H54 (cell line): ENCODE measurements at regions not wholly inside any gene's neighbourhood (a gene's known extent, or its start where the extent isn't known, plus 50 kb on each side); places are given as distances from the start of the nearest gene placed in this dataset.
"Not testable (repeated sequence)": the region's sequence is repeated elsewhere in the genome, so short reads cannot be mapped to it uniquely, and the experiment has no call there.

Experiments
- DNase-seq: peaks from one replicate; pipeline ENCODE4 v3.0.0; 2011; ENCODE audit warnings: low spot score, mixed read lengths; ENCODE audit not compliant: insufficient read length
- FAIRE-seq: peaks from 3 replicates; lab custom pipeline; 2011; peaks lifted over from hg19 to GRCh38; lab: Jason Lieb, UNC
- POLR2A ChIP-seq: IDR thresholded peaks from 2 replicates; pipeline ENCODE4 v1.6.1; 2011; ENCODE audit warnings: low read depth, mild to moderate bottlenecking, low read length

- FAIRE-seq (no peak), DNase-seq (no peak)
- TF ChIP-seq POLR2A: no peak
Measured at GRCh38 chrX:8043121-8043520, 115.9 kb upstream of the PNPLA4 start.

GRCh38 chrX:8042304-8042703 is 115.1 kb upstream of the PNPLA4 start:
- FAIRE-seq: no peak

GRCh38 chrX:8039711-8040110 is 112.5 kb upstream of the PNPLA4 start:
- not testable (repeated sequence) for DNase-seq, FAIRE-seq

More at GRCh38 chrX:8042304-8042703, 115.1 kb upstream of the PNPLA4 start:
- DNase-seq: no peak
- TF ChIP-seq POLR2A: no peak

- no peak for DNase-seq
- FAIRE-seq: no peak
- no peak for TF ChIP-seq POLR2A
Measured at GRCh38 chrX:8037593-8038348, 110.6 kb upstream of the PNPLA4 start.

GRCh38 chrX:8036914-8037313 is 109.7 kb upstream of the PNPLA4 start:
- DNase-seq: no peak
- FAIRE-seq: no peak

GRCh38 chrX:8034058-8034457 is 106.8 kb upstream of the PNPLA4 start:
- no peak for TF ChIP-seq POLR2A
- DNase-seq: no peak
- no peak for FAIRE-seq

More at GRCh38 chrX:8036914-8037313, 109.7 kb upstream of the PNPLA4 start:
- TF ChIP-seq POLR2A: no peak

GRCh38 chrX:8033175-8033574 is 106.0 kb upstream of the PNPLA4 start:
- TF ChIP-seq POLR2A: no peak
- FAIRE-seq: no peak
- DNase-seq: no peak

- FAIRE-seq (no peak), DNase-seq (no peak)
- TF ChIP-seq POLR2A: no peak
Measured at GRCh38 chrX:8030361-8030760, 103.1 kb upstream of the PNPLA4 start.

- no peak for TF ChIP-seq POLR2A
- FAIRE-seq (no peak), DNase-seq (no peak)
Measured at GRCh38 chrX:8027827-8028226, 100.6 kb upstream of the PNPLA4 start.

GRCh38 chrX:8025705-8026104 is 98.5 kb upstream of the PNPLA4 start:
- FAIRE-seq: no peak
- DNase-seq: no peak
- TF ChIP-seq POLR2A: no peak

- DNase-seq: no peak
- no peak for FAIRE-seq
- TF ChIP-seq POLR2A: no peak
Measured at GRCh38 chrX:8018934-8019333, 91.7 kb upstream of the PNPLA4 start.

- FAIRE-seq (no peak), DNase-seq (no peak)
- no peak for TF ChIP-seq POLR2A
Measured at GRCh38 chrX:8010105-8010504, 82.9 kb upstream of the PNPLA4 start.

GRCh38 chrX:8005678-8006347 is 78.6 kb upstream of the PNPLA4 start:
- no peak for TF ChIP-seq POLR2A
- FAIRE-seq (no peak), DNase-seq (no peak)

GRCh38 chrX:8003147-8003883 is 76.1 kb upstream of the PNPLA4 start:
- no peak for TF ChIP-seq POLR2A
- no peak for FAIRE-seq

More at GRCh38 chrX:8003147-8003883, 76.1 kb upstream of the PNPLA4 start:
- DNase-seq: no peak
